ENCODE measurements at regions not wholly inside any gene's neighbourhood (a gene's known extent, or its start where the extent isn't known, plus 50 kb on each side); places are given as distances from the start of the nearest gene placed in this dataset.

- TF ChIP-seq EZH2 (IDR thresholded peaks at IDR 0.05; ENCODE audit: insufficient read depth, poor library complexity, severe bottlenecking) (no peak), EZH2phosphoT487 (IDR thresholded peaks at IDR 0.05; ENCODE audit: insufficient read depth, low read depth) (no peak)
Observed at GRCh38 chr16:11452746-11453389, 107.6 kb downstream of the RMI2 start.
